ENCODE measurements at regions not wholly inside any gene's neighbourhood (a gene's known extent, or its start where the extent isn't known, plus 50 kb on each side); places are given as distances from the start of the nearest gene placed in this dataset.

DNA sequence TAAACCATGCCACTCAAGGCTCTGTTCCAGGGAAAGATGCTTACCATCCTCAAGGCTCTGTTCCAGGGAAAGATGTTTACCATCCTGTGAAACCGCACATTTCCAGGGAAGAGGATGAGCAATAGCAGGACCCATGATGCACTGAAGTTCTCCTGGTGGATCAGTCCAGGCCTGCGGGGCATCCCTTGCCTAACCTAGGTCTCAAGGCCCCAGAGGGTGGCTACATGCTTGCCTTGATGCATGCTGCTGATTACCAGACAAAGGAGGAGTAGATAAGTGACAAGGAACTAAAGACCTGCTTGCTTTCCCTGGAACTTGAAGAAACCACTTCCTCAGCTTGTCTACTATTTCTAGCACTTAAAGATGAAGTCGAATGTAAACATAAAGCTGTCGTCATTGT lies 111.0 kb upstream of the LINC00305 start:
- 47% methylated on average over 4 of the region's 4 CpGs for WGBS
- H3K9me3 ChIP-seq (ENCODE audit: control insufficient read depth in 2 of 2, insufficient read depth in 1 of 2, low read length in 1 of 2) = no peaks in the 10 kb centered on the region
- no peak overlapping the region for H3K4me3 ChIP-seq (ENCODE audit: low read length in 2 of 2)
- no peaks in the 10 kb centered on the region for H3K36me3 ChIP-seq (ENCODE audit: control insufficient read depth in 2 of 2, insufficient read depth in 2 of 2, low read length in 1 of 2)
- H3K4me1 ChIP-seq (ENCODE audit: control insufficient read depth in 2 of 2, insufficient read depth in 2 of 2, low read length in 2 of 2) = no peaks in the 10 kb centered on the region
- H3K27me3 ChIP-seq (ENCODE audit: control insufficient read depth in 2 of 2, insufficient read depth in 1 of 2, low read length in 1 of 2) = no peaks in the 10 kb centered on the region
- no peak for DNase-seq (ENCODE audit: low read depth in 6 of 9, low spot score in 9 of 9)
- H3K27ac ChIP-seq (ENCODE audit: low read depth in 1 of 2, low read length in 1 of 2) = no peak overlapping the region

DNA sequence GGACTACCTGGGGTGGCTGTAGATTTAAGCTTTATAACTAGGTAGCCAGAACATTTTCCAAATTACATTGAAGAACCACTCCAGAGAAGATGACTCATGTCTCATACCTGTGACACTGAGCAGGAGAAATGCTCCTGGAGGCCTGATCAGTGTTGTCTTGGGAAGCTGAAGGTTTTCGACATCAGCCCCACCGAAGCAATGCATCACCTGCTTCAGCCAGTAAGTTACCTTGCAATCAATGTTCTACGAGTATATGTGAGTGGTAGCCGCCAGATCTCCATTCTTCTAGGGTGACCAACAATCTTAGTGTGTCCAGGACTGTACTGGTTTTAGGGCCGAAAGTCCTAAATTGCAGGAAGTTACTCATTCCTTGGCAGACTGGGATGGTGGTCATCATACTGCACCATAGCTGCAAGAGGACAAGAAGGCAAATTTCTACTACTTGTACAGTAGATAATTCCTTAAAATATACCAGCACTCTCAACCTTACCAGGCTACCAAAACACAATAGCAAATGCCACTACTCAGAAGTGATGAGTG lies 109.3 kb upstream of the LINC00305 start:
- Histone ChIP-seq H3K4me1 (ENCODE audit: control insufficient read depth in 2 of 2, insufficient read depth in 2 of 2, low read length in 2 of 2) (no peaks in the 10 kb centered on the region), H3K9me3 (ENCODE audit: control insufficient read depth in 2 of 2, insufficient read depth in 1 of 2, low read length in 1 of 2) (no peaks in the 10 kb centered on the region), H3K27me3 (ENCODE audit: control insufficient read depth in 2 of 2, insufficient read depth in 1 of 2, low read length in 1 of 2) (no peaks in the 10 kb centered on the region), H3K4me3 (ENCODE audit: low read length in 2 of 2) (no peak overlapping the region), H3K36me3 (ENCODE audit: control insufficient read depth in 2 of 2, insufficient read depth in 2 of 2, low read length in 1 of 2) (no peaks in the 10 kb centered on the region), H3K27ac (ENCODE audit: low read depth in 1 of 2, low read length in 1 of 2) (no peak overlapping the region)
- 97% methylated on average over 5 of the region's 5 CpGs for WGBS
- DNase-seq (ENCODE audit: low read depth in 6 of 9, low spot score in 9 of 9) = no peak

DNA sequence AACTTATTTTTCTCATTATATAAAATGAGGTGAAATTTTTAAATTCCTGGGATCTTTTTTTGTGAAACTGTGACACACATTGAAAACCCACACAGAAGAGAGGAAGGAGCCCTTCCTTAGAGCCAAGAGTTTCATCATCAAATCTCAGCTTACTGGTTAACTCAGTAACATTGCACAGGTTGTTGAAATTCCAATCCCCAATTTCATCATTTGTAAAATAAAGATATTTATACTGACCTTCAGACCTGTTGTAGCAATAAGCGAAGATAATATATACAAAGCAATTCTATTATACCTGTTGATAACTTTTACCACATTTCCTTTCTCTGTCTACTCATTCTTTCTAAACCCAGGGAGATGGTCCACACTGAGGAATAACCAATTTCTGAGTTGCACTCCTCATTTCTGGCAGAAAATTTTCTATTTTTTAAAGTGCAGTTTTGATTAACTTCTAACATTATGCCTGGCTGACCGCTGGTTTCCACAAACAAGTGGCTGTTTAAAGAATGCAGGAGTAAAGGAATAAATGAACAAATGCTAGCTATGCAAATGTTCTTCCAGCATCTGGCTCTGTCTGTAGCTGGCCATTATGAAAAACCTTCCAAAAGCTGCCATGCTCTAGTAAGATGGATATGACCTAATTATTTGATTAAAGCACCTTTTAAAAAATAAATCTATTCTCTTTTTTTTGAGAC lies 105.7 kb upstream of the LINC00305 start:
- H3K4me3 ChIP-seq (ENCODE audit: low read length in 2 of 2) = no peak overlapping the region
- H3K27ac ChIP-seq (ENCODE audit: low read depth in 1 of 2, low read length in 1 of 2) = no peak overlapping the region
- H3K9me3 ChIP-seq (ENCODE audit: control insufficient read depth in 2 of 2, insufficient read depth in 1 of 2, low read length in 1 of 2) = no peaks in the 10 kb centered on the region
- DNase-seq (ENCODE audit: low read depth in 6 of 9, low spot score in 9 of 9) = no peak
- no peaks in the 10 kb centered on the region for H3K27me3 ChIP-seq (ENCODE audit: control insufficient read depth in 2 of 2, insufficient read depth in 1 of 2, low read length in 1 of 2)
- no peaks in the 10 kb centered on the region for H3K4me1 ChIP-seq (ENCODE audit: control insufficient read depth in 2 of 2, insufficient read depth in 2 of 2, low read length in 2 of 2)
- 96% methylated on average over 2 of the region's 2 CpGs for WGBS
- no peaks in the 10 kb centered on the region for H3K36me3 ChIP-seq (ENCODE audit: control insufficient read depth in 2 of 2, insufficient read depth in 2 of 2, low read length in 1 of 2)

DNA sequence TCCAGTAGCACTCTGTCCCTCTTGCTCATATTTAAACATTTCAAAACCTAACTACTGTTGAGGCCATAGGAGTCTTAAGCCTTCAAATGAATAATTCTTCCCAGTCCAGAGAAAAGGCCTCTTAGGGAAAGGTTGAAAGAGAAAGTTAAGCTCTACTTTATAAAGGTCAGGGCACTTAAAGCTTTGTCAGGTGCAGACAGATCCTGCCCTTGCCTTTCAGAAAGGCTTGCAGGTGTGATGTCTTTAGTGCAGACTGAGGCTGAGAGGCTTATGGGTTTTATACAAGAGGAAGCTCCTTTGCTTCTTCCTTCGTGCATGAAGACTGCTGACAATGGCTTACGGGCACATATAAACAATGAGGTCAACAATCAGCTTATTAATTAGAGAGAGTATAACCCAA lies 105.0 kb upstream of the LINC00305 start:
- DNase-seq (ENCODE audit: low read depth in 6 of 9, low spot score in 9 of 9) = no peak
- no peaks in the 10 kb centered on the region for H3K36me3 ChIP-seq (ENCODE audit: control insufficient read depth in 2 of 2, insufficient read depth in 2 of 2, low read length in 1 of 2)
- H3K4me3 ChIP-seq (ENCODE audit: low read length in 2 of 2) = no peak overlapping the region
- no peaks in the 10 kb centered on the region for H3K4me1 ChIP-seq (ENCODE audit: control insufficient read depth in 2 of 2, insufficient read depth in 2 of 2, low read length in 2 of 2)
- H3K27ac ChIP-seq (ENCODE audit: low read depth in 1 of 2, low read length in 1 of 2) = no peak overlapping the region
- H3K27me3 ChIP-seq (ENCODE audit: control insufficient read depth in 2 of 2, insufficient read depth in 1 of 2, low read length in 1 of 2) = no peaks in the 10 kb centered on the region
- no peaks in the 10 kb centered on the region for H3K9me3 ChIP-seq (ENCODE audit: control insufficient read depth in 2 of 2, insufficient read depth in 1 of 2, low read length in 1 of 2)
- WGBS = 98% methylated on average over 2 of the region's 2 CpGs

DNA sequence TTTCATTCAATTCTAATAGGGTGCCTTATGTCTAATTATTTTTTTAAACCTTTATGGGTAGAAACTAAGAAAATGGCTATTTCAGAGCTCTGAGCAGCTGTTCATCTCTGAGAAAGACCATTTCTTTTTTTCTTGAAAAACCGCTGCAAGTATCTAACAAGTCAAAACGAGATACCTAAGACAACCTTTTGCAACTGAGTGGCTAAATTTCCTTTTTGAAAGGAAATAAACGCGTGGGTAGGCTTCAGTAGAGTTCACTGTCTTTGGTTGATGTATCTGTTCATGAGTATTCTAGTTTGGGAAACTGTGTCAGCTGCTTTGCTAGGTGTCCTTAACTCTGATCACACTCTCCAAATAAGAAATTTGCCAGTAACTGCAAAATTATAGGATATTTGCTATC lies 104.3 kb upstream of the LINC00305 start:
- H3K4me3 ChIP-seq (ENCODE audit: low read length in 2 of 2) = no peak overlapping the region
- no peak for DNase-seq (ENCODE audit: low read depth in 6 of 9, low spot score in 9 of 9)
- no peaks in the 10 kb centered on the region for H3K9me3 ChIP-seq (ENCODE audit: control insufficient read depth in 2 of 2, insufficient read depth in 1 of 2, low read length in 1 of 2)
- no peaks in the 10 kb centered on the region for H3K4me1 ChIP-seq (ENCODE audit: control insufficient read depth in 2 of 2, insufficient read depth in 2 of 2, low read length in 2 of 2)
- H3K27me3 ChIP-seq (ENCODE audit: control insufficient read depth in 2 of 2, insufficient read depth in 1 of 2, low read length in 1 of 2) = no peaks in the 10 kb centered on the region
- WGBS = 89% methylated on average over 4 of the region's 4 CpGs
- H3K36me3 ChIP-seq (ENCODE audit: control insufficient read depth in 2 of 2, insufficient read depth in 2 of 2, low read length in 1 of 2) = no peaks in the 10 kb centered on the region
- H3K27ac ChIP-seq (ENCODE audit: low read depth in 1 of 2, low read length in 1 of 2) = no peak overlapping the region

DNA sequence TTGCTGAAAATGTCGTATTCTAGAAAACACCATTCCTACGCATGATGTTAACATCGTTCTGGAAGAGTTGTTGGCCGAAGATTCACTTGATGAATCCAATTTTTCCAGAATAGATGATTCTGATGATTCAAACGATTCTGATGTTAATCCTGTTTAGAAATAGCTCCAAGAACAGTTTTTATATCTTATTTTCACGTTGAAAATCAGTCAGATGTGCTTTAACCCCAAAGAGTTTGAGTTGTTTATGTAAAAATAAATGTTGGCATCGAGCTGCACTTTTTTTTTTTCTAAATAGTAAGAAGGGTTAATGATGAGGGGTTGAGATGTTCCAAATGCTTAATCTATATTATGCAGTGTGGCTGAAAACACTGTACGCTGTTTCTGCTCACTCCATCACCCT lies 99.9 kb upstream of the LINC00305 start:
- H3K27ac ChIP-seq (ENCODE audit: low read depth in 1 of 2, low read length in 1 of 2) = no peak overlapping the region
- H3K27me3 ChIP-seq (ENCODE audit: control insufficient read depth in 2 of 2, insufficient read depth in 1 of 2, low read length in 1 of 2) = no peaks in the 10 kb centered on the region
- no peaks in the 10 kb centered on the region for H3K4me1 ChIP-seq (ENCODE audit: control insufficient read depth in 2 of 2, insufficient read depth in 2 of 2, low read length in 2 of 2)
- no peaks in the 10 kb centered on the region for H3K9me3 ChIP-seq (ENCODE audit: control insufficient read depth in 2 of 2, insufficient read depth in 1 of 2, low read length in 1 of 2)
- H3K4me3 ChIP-seq (ENCODE audit: low read length in 2 of 2) = no peak overlapping the region
- no peaks in the 10 kb centered on the region for H3K36me3 ChIP-seq (ENCODE audit: control insufficient read depth in 2 of 2, insufficient read depth in 2 of 2, low read length in 1 of 2)
- no peak for DNase-seq (ENCODE audit: low read depth in 6 of 9, low spot score in 9 of 9)
- 83% methylated on average over 8 of the region's 8 CpGs for WGBS

DNA sequence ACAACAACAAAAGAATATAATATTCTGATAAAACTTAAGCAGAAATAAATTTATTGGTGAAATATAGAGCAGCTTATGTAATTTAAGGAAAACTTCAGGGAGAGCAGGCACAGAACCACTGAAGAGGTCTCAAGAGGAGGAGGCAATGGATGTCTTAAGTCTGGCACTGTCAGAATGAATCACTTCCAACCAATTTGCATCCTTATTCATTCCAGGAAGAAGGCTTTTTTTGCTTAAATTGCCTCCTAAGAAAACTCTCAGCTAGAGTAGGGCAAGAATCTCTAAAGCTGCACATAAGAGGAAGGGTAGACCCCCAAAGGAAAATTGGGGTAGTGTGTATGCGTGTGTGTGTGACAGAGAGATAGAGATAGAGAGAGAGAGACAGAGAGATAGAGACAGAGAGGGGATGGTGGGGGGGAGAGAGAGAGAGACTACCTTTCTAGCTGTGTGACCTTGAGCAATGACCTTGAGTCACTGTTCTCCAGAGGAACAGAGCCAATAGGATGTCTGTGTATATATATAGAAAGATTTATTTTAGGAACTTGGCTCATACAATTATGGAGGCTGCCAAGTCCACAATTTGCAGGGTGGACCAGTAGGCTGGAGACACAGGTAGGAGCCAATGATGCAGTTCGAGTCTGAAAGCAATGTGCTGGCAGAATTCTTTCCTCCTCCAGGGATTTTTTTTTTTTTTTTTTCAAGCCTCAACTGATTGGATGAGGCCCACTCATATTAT lies 96.4 kb upstream of the LINC00305 start:
- no peak overlapping the region for H3K4me3 ChIP-seq (ENCODE audit: low read length in 2 of 2)
- WGBS = 88% methylated on average over 2 of the region's 2 CpGs
- H3K27ac ChIP-seq (ENCODE audit: low read depth in 1 of 2, low read length in 1 of 2) = no peak overlapping the region
- no peaks in the 10 kb centered on the region for H3K36me3 ChIP-seq (ENCODE audit: control insufficient read depth in 2 of 2, insufficient read depth in 2 of 2, low read length in 1 of 2)
- DNase-seq (ENCODE audit: low read depth in 6 of 9, low spot score in 9 of 9) = no peak
- no peaks in the 10 kb centered on the region for H3K9me3 ChIP-seq (ENCODE audit: control insufficient read depth in 2 of 2, insufficient read depth in 1 of 2, low read length in 1 of 2)
- no peaks in the 10 kb centered on the region for H3K27me3 ChIP-seq (ENCODE audit: control insufficient read depth in 2 of 2, insufficient read depth in 1 of 2, low read length in 1 of 2)
- no peaks in the 10 kb centered on the region for H3K4me1 ChIP-seq (ENCODE audit: control insufficient read depth in 2 of 2, insufficient read depth in 2 of 2, low read length in 2 of 2)

DNA sequence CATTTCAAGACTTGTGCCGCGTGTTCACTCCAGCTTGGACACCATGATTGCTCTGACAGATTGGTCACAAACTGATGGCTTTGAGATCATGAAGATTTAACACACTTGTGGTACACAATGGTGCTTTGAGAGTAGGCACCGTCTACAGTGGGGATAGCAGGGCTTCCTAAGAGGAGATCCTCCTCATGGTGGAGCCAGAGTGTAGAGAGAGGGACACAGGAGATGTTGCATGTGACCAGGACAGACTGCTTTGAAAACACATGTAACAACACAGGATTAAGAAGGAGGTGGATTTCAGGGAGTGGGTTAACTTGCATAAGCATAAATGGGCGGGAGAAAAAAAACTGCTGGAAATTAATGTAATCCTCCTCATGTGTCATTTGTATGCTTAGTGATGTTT lies 95.7 kb upstream of the LINC00305 start:
- no peak overlapping the region for H3K4me3 ChIP-seq (ENCODE audit: low read length in 2 of 2)
- H3K27me3 ChIP-seq (ENCODE audit: control insufficient read depth in 2 of 2, insufficient read depth in 1 of 2, low read length in 1 of 2) = no peaks in the 10 kb centered on the region
- WGBS = 76% methylated on average over 4 of the region's 4 CpGs
- H3K36me3 ChIP-seq (ENCODE audit: control insufficient read depth in 2 of 2, insufficient read depth in 2 of 2, low read length in 1 of 2) = no peaks in the 10 kb centered on the region
- no peak overlapping the region for H3K27ac ChIP-seq (ENCODE audit: low read depth in 1 of 2, low read length in 1 of 2)
- no peak for DNase-seq (ENCODE audit: low read depth in 6 of 9, low spot score in 9 of 9)
- no peaks in the 10 kb centered on the region for H3K9me3 ChIP-seq (ENCODE audit: control insufficient read depth in 2 of 2, insufficient read depth in 1 of 2, low read length in 1 of 2)
- no peaks in the 10 kb centered on the region for H3K4me1 ChIP-seq (ENCODE audit: control insufficient read depth in 2 of 2, insufficient read depth in 2 of 2, low read length in 2 of 2)

DNA sequence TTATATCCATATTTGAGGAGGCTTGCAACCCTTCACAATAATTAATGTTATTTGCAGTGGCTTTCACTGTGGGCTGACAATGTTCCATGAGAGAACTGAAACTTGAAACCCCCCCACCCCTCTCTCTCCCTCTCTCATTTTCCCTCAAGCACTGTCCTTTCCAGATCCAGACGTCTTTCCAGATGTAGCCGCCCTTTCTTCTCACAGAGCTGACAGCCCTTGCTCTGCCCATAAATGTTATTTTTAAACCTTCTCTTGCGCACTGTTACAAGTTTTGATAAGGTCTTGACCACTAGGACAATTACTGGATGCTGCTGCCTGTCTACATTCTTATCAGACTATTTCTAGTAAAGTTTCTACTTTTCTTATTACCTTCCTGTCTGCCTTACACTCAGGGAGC lies 91.4 kb upstream of the LINC00305 start:
- WGBS = 78% methylated on average over 3 of the region's 3 CpGs
- no peak for DNase-seq (ENCODE audit: low read depth in 6 of 9, low spot score in 9 of 9)

More for the DNA sequence above, 91.4 kb upstream of the LINC00305 start:
- no peaks in the 10 kb centered on the region for H3K36me3 ChIP-seq (ENCODE audit: control insufficient read depth in 2 of 2, insufficient read depth in 2 of 2, low read length in 1 of 2)
- H3K9me3 ChIP-seq (ENCODE audit: control insufficient read depth in 2 of 2, insufficient read depth in 1 of 2, low read length in 1 of 2) = no peaks in the 10 kb centered on the region
- no peak overlapping the region for H3K27ac ChIP-seq (ENCODE audit: low read depth in 1 of 2, low read length in 1 of 2)
- no peaks in the 10 kb centered on the region for H3K27me3 ChIP-seq (ENCODE audit: control insufficient read depth in 2 of 2, insufficient read depth in 1 of 2, low read length in 1 of 2)
- no peaks in the 10 kb centered on the region for H3K4me1 ChIP-seq (ENCODE audit: control insufficient read depth in 2 of 2, insufficient read depth in 2 of 2, low read length in 2 of 2)
- no peak overlapping the region for H3K4me3 ChIP-seq (ENCODE audit: low read length in 2 of 2)
